Erythroblast (primary cell): ENCODE measurements at regions not wholly inside any gene's neighbourhood (a gene's known extent, or its start where the extent isn't known, plus 50 kb on each side); places are given as distances from the start of the nearest gene placed in this dataset.

Source experiments
- GATA1 ChIP-seq: IDR thresholded peaks from 2 replicates; pipeline ENCODE4 v1.6.1; 2011; ENCODE audit warnings: low read depth, mild to moderate bottlenecking, control low read depth, low read length, moderate library complexity
- POLR2A ChIP-seq: IDR thresholded peaks from 2 replicates; pipeline ENCODE4 v1.6.1; 2011; ENCODE audit warnings: mild to moderate bottlenecking, low read length

- TF ChIP-seq POLR2A (no peak), GATA1 (no peak)
Measured at GRCh38 chr1:67612788-67613241, 72.2 kb upstream of the GADD45A start.
